Colon (tissue), 2 donors: ENCODE measurements at regions not wholly inside any gene's neighbourhood (a gene's known extent, or its start where the extent isn't known, plus 50 kb on each side); places are given as distances from the start of the nearest gene placed in this dataset.

Experiments used
- FAIRE-seq: peaks from 2 replicates; lab custom pipeline; 2012; peaks lifted over from hg19 to GRCh38; lab: Jason Lieb, UNC
- donor health status: control.
- donor health status: control.

DNA sequence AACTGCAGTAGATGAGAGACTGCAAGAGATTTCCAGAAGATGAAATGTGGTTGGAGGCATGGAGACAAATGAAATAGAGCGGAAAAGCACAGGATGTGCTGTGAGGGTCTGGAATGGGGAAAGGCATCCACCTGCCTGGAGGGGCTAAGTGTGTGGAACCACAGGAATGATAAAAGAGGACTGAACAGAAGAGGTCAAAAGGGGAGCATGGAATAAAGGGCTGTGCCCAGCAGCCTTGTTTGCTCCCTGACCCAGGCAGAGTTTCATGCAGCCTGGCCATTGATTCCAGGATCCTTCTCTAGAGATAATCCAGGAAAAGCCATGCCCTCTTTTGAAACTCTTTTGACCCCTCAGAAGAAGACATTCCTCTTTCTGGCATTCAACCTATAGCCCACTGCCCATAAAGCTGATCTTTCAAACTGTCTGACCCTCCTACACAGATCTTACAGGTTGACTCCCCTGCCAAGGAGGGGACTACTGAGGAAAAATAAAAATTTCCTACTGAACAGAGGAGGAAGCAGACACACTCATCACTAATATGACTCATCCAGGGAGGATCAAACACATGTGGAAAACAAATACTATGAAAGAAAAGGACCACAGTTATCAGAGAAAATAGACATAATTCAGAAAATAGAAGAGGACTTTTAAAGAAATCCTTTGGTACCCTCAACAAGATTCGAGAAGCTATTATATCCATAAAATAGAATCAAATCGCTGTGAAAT lies 273.5 kb upstream of the PCSK5 start:
- no peak for FAIRE-seq

DNA sequence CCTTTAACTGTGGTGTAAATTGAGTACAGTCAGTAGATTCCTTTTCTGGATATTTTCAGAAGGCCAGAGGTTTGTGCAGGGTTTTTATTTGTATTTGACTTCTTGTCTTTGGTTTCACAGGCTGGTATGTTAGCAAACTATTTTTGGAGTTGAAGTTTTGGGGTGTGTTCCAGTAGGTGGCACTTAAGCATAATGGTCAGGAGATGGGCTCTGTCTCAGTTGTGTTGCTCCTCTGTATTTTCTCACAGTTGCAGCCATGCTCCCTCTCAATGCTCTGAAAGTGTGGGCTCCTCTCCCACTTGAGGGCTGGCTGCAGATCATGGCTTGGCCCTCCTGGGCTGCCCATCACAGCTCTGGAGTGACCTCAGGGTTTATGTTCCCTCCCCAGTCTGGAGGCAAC lies 267.0 kb upstream of the PCSK5 start:
- FAIRE-seq: no peak

DNA sequence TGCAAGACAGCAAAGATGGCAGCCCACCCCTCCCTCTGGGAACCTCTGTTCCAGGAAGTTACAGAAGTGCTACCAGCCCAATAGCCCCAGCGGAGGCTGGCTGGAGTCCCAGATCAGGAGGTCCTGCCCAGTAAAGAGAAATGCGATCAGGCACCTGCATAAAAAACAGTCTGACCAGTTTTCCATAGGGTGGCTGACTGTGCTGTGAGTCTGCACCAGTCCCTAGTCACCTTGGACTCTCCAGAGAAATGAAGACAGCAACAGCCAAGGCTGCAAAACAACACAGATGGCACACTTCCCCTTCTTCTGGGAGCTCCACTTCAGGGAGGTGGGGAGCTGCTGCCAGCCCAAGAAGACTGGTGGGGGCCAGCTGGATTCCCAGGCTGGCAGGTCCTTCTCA lies 265.5 kb upstream of the PCSK5 start:
- no peak for FAIRE-seq

DNA sequence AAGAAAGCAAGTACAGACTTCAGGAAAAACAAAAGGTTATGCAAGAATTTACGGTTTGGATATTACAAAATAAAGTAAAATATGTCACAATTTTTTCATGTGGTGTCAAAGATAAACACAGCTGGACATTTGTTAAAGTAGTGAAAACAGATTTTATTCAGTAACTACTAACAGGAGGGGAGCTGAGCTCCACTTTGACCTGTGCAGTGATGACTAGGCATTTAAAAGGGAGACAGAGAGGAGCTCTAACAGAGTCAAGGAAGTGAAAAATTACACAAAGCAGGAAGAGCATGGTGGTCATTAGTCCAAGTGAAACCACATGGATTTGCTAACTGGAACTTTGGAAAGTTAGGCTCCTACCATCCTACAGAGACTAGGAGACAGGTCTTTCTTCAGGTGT lies 263.6 kb upstream of the PCSK5 start:
- FAIRE-seq: no peak

DNA sequence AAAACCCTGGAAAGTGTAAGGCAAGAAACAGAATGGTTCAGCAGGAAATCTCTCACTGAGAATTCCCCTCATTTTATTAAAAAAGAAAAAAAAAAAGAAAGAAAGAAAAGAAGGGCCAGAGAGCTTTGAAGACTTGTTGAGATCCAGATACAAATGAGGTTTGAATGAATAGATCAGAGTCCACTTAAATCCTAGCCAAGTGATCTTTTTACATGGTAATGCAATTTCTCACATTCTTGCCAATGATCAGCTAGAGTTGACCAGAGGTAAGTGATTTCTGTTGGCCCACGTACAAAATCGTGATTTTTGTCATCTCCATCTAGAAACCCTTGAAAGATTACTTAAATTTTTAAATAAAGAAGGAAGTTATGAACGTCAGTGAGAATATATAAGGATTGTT lies 261.5 kb upstream of the PCSK5 start:
- no peak for FAIRE-seq

DNA sequence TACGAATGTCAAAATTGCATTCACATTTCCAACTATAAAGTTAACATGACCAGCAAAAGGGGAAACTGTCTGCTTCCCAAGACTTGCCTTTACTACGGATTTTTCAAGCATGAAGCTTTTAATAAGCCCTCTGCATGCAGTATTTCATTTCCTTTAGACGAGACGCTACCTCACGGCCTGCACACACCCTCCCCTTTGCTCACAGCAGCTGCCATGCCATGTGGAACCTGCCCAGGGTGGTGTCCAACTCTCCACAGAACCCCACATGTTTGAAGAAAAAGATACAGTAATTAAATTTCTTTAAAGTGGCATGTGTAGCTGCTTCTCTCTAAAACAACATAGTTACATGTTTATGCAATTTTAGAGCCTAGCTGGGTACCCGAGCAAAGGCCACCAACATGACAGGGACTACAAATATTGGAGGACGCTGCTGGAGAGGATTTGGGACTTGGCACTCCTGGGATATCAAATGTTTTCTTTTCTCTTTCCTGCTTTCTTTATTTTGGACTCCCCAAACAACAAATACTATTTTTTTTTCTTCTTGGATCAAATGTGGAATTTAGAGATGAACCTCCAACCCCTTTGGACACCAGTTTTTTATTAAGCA lies 256.9 kb upstream of the PCSK5 start:
- no peak for FAIRE-seq

DNA sequence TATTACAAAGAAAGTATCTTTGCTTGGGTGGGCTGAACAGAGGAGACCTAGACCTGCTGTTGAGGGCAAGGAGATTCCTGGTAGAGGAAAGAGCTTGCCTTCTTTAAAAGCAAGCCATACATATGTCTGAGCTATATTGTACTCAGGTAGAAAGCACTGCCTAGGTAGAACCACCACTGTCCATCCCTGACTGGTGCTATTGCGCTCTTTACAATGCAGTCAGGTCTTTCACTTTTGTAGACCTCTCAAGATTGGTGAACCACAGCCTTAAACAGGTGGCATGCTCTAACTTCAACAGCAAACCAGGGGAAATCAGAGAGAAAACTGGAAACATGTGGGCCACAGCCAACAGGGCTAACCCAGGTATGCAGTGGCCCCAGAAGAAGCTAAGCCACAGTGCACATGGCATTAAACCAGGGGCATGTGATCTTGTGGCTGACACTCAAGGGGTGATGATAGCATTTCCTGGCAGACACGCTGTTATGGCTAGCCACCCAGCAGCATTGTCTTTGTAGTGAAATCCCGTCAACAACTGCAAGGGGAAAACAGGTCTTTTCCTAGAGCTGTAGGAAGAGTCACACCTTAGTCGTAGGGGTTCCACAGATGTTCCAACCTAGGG lies 253.9 kb upstream of the PCSK5 start:
- no peak for FAIRE-seq

DNA sequence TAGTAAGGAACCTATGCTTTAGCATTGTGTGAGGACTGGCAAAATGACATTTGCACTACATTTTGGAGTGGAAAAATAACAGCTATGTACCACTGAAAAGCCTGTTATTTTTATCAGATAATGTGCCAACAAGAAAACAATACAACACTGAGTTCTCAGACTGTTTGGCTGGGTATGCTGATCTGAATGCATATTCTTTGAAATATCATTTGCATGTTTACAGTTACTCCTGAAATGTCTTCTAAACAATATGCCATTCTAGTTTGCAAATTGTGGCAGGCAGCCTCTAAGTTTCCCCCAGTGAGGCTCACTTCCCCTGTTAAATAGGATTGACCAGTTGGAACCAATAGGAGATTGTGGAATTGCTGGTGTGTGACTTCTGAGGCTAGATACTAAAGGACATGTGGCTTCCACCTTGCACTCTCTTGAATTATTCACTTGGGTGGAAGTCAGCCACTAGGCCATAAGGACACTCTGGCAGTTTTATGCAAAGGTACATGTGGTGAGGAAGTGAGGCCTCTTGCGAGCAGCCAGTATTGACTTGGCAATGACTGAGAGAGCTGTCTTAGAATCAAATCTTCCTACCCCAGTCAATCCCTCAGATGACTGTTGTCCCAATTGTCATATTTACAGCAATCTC lies 250.4 kb upstream of the PCSK5 start:
- FAIRE-seq: no peak

DNA sequence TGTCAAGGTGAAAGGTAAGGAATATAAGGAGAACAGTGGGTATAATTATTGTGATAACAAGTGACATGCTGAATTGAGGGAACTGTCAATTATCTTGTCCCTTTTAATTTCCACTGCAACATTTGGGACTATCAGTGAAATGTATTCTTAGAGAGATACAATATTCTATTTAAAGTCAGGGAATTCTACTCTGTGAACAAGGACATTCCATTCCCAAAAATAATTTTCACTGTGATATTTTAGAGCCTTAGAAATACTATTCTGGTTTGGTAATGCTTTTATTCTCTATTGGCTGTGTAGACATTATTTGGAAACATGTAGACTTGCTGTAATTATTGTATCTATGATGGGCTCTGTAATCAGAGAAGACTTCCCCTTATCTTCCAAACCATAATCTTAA lies 248.0 kb upstream of the PCSK5 start:
- no peak for FAIRE-seq

DNA sequence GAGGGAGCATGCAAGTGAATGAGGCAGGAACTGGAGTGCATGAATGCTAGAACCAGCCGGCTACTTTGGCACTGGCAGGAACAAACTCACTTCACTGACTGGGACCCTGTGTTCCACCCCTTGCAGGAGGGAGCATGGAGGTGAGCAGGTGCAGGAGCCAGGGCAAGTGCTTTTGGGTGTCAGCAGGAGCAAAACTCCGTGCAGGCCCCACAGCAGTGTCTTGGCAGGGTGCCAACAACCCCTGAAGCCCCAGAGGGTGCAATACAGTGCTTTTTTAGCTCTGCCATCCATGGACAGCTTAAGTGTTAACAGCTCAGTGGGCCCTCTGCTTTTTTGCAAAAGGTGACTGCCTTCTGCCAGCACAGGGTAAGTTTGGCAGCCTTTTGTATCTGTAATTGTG lies 245.8 kb upstream of the PCSK5 start:
- FAIRE-seq: no peak

DNA sequence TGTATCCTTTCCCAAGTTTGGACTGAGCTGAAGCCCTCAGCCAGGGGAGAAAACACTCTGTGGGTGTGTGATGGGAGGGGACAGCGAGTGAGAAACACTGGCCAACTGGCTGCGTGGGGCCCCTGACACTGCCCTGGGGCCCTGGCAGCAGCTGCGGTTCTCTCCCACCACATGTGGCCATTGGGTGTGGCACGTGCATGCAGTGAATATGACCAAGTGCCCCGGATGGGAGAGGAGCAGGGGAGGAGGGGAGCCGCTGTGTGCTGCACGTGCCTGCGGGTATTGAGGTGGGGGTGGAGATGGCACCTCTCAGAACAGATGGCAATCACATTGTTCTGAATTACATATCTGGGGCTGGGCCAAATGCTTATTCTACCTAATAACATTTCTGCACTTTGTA lies 242.4 kb upstream of the PCSK5 start:
- FAIRE-seq: no peak

DNA sequence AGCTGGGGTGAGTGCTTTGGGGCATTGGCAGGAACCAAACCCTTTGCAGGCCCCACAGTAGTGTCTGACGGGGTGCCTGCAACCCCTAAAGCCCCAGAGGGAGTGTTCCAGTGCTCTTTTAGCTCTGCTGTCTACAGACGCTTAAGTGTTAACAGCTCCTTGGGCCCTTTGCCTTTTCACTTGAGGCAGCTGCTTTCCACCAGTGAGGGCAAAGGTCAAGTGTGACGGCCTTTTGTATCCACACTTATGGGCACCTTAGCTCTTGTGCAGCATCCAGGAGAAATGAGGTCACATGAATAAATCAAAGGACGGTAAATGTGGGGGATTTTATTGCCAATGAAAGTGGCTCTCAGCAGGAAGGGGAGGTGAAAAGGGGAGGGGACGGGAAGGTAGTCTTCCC lies 241.4 kb upstream of the PCSK5 start:
- no peak for FAIRE-seq

DNA sequence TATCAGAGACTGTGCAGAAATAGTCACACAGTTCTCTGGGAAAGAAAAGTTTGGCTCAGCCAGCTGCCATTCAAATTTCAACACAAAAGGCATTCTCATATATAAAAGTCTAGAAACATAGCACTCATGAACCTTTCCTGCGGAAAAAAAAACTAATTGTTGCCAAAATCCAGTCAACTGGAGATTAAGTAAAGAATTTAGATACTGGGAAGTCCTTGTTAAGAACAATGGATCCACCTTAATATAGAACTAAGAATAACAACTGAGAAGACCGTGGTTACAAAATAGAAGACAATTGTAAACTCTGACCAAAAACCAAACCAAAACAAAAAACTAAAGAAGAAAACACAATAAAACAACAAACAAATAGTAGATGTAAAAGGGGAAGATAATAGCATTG lies 238.8 kb upstream of the PCSK5 start:
- FAIRE-seq: no peak

DNA sequence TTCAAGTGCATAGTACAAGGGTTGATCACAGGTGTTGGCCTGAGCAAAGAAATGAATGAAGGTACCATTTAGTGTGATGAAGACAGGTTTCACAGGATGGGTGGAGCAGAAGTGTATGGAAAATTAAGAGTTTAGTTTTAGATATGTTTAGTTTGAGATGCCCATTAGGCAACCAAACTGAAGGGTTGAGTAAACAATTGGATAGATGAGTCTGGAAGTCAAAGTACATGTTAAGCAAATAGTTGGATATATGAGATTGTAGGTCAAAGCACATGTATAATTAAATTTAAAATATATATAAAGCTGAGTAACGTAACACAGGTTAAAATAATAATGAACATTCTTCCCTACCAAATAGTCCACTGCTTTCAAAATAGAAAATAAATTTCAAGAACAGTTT lies 237.1 kb upstream of the PCSK5 start:
- FAIRE-seq: no peak

DNA sequence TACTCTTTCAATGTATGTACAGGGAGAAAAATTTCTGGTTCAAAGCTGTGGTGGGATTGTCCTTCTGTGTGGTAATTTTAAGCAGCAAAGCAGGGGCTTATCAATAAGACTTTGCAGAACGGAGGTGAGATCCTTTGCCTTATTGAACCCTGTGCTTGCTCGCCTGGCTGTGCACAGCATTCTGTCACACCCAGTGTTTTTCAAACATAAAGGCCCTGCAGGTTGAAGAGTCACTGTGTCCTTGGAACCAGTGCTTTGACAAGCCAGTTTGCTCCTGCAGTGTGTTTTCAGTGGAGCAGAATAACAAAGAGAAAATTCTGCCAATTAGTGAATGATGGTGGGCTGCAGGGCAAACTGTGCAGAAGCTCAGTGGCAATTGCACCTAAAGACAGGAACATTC lies 236.7 kb upstream of the PCSK5 start:
- no peak for FAIRE-seq

DNA sequence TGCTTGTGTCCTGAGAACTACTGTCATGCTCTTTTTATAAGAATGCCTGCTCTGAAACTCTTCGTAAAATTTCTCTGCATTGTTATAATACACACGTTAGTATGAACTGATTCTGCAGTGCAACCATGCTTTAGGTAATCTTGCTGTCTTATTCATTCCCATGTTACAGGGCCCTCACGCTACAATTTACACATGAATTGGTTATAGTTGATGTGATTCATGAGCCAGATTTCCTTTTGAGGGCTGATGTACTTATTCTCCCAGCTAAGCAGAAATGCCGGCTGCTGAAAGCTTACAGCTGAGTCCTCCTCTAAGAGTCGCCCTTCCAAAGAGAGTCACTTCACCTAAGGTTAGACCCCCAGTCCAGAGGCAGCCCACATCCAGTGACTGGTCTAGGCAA lies 233.5 kb upstream of the PCSK5 start:
- FAIRE-seq: no peak

DNA sequence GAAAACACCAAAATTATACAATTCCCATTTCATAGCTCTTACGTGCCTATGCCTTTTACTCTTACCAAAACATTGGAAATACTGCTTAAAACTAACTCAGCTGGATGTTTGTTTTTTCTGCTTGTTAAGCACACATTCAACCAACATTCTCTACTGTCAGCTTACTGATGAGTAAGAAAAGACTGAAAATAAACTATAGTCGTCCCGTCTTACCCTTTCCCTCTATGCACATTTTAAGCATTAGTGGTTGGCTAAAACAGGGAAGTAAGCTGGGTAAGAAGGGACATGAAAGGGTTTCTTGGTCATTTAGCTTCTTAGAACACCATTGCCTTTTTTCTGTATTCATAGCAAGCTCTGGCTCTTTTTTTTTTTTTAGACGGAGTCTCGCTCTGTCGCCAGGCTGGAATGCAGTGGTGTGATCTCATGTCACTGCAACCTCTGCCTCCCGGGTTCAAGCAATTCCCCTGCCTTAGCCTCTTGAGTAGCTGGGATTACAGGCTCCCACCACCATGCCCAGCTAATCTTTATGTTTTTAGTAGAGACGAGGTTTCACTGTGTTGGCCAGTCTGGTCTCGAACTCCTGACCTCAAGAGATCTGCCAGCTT lies 232.1 kb upstream of the PCSK5 start:
- no peak for FAIRE-seq

DNA sequence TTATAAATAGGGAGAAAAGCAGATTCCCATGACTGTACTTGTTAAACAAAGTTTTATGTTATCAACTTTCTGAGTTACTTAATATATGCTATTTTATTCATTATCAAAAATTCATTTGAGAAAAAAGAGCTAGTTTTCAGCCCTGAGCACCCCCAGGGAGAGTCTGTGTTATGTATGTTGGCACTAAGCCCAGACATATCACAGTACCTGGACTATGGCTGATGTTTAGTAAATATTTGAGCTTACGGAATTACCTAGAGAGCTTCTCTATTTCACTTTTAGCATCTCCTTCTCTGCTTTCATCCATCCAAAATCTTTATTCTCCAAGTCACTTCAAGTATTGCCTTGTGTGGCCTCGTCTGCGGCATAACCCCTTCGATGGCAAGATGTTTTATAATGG lies 225.9 kb upstream of the PCSK5 start:
- no peak for FAIRE-seq

DNA sequence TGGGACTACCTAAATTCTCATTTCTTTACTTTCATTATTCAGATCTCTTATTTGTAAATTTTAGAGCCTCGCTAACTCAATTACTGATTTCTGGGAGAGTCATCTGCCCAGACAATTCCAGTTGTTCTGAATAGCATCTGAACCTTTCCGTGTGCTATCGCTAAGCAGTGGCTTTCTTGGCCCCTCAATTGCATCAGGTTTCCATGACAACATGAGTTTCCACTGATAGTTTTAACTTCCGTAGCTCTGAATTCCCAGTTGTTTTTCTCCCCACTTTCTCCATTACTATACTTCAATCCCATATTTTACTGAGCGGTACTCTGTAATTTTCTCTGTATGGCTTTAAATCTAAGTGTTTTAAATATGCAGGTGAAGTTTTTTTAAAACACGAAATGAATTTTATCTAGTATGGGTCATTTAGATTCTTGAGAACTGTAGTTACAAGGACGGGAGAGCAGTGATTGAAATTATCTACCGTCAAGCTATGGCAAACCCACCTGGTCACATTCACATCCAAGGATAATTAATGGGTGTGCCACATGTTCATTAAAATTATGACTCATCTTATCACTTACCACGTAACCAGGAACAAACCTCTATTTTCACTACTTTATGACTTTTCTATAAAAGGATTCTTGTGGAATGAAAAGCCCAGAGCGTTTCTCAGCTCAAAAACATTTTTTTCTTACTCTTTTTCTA lies 223.5 kb upstream of the PCSK5 start:
- FAIRE-seq: no peak

DNA sequence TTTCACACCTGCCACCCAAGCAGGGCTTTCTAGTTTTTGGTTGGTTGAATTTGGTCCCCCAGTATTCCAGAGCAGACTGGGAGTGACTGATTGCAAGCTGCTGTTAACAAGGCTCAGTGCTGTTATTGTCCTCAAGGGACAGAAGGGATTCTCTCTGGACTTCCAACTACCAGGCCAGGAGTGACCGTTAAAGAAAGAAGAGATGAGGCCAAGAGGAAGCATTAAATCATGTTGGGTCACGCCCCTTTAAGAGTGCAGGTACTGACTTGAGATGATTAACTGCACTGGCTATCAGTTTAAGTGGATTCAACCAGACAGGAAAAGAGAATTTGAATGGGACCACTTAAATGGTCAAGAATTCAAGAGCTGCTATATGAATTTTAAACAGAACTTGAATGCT lies 220.8 kb upstream of the PCSK5 start:
- no peak for FAIRE-seq

DNA sequence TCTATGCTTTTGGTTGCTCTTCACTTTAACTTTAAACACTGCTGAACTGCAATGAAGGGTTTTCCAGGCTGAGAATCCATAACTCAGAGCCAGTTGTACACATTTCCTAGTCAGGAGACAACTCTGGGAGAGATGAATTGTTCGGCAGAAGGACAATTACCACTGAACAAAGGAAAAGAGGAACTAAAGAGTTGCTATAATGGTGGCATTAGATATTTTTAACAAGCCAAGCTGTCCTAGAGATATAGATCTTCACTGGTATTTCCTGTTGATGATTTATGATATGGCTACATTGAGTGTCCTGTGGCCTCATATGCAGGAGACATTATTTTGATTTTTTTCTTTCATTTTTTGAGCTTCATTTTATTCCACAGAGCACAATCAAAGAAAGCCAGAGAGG lies 219.1 kb upstream of the PCSK5 start:
- FAIRE-seq: no peak

DNA sequence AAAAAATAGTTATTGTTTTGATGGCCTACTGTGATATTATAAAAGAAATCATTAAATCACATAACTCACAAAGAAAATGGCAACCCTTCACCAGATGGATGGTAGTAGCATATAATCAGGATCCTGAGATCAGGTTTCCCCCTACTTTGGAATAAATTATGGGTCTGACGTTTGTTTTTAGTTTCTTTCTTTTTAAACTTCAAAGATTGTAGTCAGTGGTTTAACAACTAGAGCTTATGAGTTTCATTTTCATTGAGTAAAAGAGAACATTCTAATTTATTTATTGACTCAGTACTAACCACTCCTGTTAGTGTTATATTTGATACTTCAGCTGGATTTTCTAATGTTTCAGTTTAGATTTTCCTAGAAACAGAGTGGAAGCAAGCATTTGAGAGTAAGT lies 218.0 kb upstream of the PCSK5 start:
- no peak for FAIRE-seq
